Liver (tissue), 3 donors: ENCODE measurements at regions not wholly inside any gene's neighbourhood (a gene's known extent, or its start where the extent isn't known, plus 50 kb on each side); places are given as distances from the start of the nearest gene placed in this dataset.

ENCODE experiments used
- JUND ChIP-seq, 2 donors: IDR thresholded peaks; 2 replicates each; pipeline ENCODE4 v1.6.1; 2016; ENCODE audit warnings: antibody characterized with exemption in 2 of 2
- NR2F2 ChIP-seq: IDR thresholded peaks from 2 replicates; pipeline ENCODE4 v1.6.1; 2016; ENCODE audit warnings: antibody characterized with exemption
- RAD21 ChIP-seq, 2 donors: IDR thresholded peaks; 2 replicates each; pipeline ENCODE4 v1.6.1; 2016; ENCODE audit warnings: antibody characterized with exemption in 2 of 2, mild to moderate bottlenecking in 2 of 2
- REST ChIP-seq: IDR thresholded peaks from 2 replicates; pipeline ENCODE4 v1.6.1; 2016; ENCODE audit warnings: antibody characterized with exemption, mild to moderate bottlenecking
- RXRA ChIP-seq, 2 donors: IDR thresholded peaks; 2 replicates each; pipeline ENCODE4 v1.6.1; 2017 to 2018; ENCODE audit warnings: antibody characterized with exemption in 2 of 2, mild to moderate bottlenecking in 1 of 2
- SP1 ChIP-seq: IDR thresholded peaks from 2 replicates; pipeline ENCODE4 v1.6.1; 2018; ENCODE audit warnings: antibody characterized with exemption, mild to moderate bottlenecking
- TAF1 ChIP-seq: conservative IDR thresholded peaks from 2 replicates; pipeline ENCODE4 v1.6.1; 2016; ENCODE audit warnings: antibody characterized with exemption, mild to moderate bottlenecking
- YY1 ChIP-seq: IDR thresholded peaks from 2 replicates; pipeline ENCODE4 v1.6.1; 2016; ENCODE audit warnings: antibody characterized with exemption, mild to moderate bottlenecking
- TF ChIP-seq, protein P1 (sequence below): fragments of 150-350 bp; IDR thresholded peaks from 2 replicates; pipeline ENCODE4 v1.5.1; 2017; ENCODE audit warnings: improper control_type of control experiment, low read depth, low read length; ENCODE audit not compliant: missing input control
- TF ChIP-seq, protein P2 (sequence below): IDR thresholded peaks from 2 replicates; pipeline ENCODE4 v1.6.1; 2016; ENCODE audit warnings: antibody characterized with exemption
- TF ChIP-seq, protein P3 (sequence below): IDR thresholded peaks from 2 replicates; pipeline ENCODE4 v1.6.1; 2016; ENCODE audit warnings: antibody characterized with exemption
- donor health status: healthy.
- donor health status: healthy.

GRCh38 chr11:129591527-129591926 is 215.9 kb downstream of the BARX2 start:
- TF ChIP-seq RXRA (IDR thresholded peaks at IDR 0.05) (no peak), JUND (IDR thresholded peaks at IDR 0.05) (no peak), REST (no peak), RAD21 (IDR thresholded peaks at IDR 0.05) (no peak), SP1 (no peak), TAF1 (no peak), NR2F2 (no peak), YY1 (no peak)
- TF ChIP-seq, protein P1, sequence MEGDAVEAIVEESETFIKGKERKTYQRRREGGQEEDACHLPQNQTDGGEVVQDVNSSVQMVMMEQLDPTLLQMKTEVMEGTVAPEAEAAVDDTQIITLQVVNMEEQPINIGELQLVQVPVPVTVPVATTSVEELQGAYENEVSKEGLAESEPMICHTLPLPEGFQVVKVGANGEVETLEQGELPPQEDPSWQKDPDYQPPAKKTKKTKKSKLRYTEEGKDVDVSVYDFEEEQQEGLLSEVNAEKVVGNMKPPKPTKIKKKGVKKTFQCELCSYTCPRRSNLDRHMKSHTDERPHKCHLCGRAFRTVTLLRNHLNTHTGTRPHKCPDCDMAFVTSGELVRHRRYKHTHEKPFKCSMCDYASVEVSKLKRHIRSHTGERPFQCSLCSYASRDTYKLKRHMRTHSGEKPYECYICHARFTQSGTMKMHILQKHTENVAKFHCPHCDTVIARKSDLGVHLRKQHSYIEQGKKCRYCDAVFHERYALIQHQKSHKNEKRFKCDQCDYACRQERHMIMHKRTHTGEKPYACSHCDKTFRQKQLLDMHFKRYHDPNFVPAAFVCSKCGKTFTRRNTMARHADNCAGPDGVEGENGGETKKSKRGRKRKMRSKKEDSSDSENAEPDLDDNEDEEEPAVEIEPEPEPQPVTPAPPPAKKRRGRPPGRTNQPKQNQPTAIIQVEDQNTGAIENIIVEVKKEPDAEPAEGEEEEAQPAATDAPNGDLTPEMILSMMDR: no peak
- TF ChIP-seq, protein P2, sequence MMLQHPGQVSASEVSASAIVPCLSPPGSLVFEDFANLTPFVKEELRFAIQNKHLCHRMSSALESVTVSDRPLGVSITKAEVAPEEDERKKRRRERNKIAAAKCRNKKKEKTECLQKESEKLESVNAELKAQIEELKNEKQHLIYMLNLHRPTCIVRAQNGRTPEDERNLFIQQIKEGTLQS: no peak
- TF ChIP-seq, protein P3, sequence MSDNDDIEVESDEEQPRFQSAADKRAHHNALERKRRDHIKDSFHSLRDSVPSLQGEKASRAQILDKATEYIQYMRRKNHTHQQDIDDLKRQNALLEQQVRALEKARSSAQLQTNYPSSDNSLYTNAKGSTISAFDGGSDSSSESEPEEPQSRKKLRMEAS: no peak
